ENCODE measurements at regions not wholly inside any gene's neighbourhood (a gene's known extent, or its start where the extent isn't known, plus 50 kb on each side); places are given as distances from the start of the nearest gene placed in this dataset.

GRCh38 chr1:223008808-223009207 lies 134.2 kb downstream of the TLR5 start:
- H3K4me2 ChIP-seq (ENCODE audit: low read depth, low read length), result no peak overlapping the region
- no peak for ATAC-seq (ENCODE audit: low read depth)
- no CpG with 5 or more reads among the region's 2 CpGs for WGBS, 2 experiments (ENCODE audit: extremely low coverage in 2 of 2, insufficient read length in 1 of 2)

More at GRCh38 chr1:223008808-223009207, 134.2 kb downstream of the TLR5 start:
- TF ChIP-seq RCOR1 (IDR thresholded peaks at IDR 0.05; ENCODE audit: insufficient replicate concordance, low read length), result no peak
- no peak for TF ChIP-seq USF2 (IDR thresholded peaks at IDR 0.05; ENCODE audit: low read depth, low read length)
- TF ChIP-seq ELK1 (IDR thresholded peaks at IDR 0.05; ENCODE audit: borderline replicate concordance, low read depth, low read length), result no peak
- no peak for TF ChIP-seq CEBPB (IDR thresholded peaks at IDR 0.05; ENCODE audit: low read depth, low read length)
- no peak for TF ChIP-seq MAFK (IDR thresholded peaks at IDR 0.05; ENCODE audit: low read depth, low read length)
- TF ChIP-seq FOS (IDR thresholded peaks at IDR 0.05; ENCODE audit: low read depth, low read length), result no peak
- TF ChIP-seq CHD1 (IDR thresholded peaks at IDR 0.05; ENCODE audit: low read depth, low read length), result no peak
- TF ChIP-seq MXI1 (IDR thresholded peaks at IDR 0.05; ENCODE audit: borderline replicate concordance, low read depth, low read length), result no peak
- no peak overlapping the region for H4K8ac ChIP-seq (ENCODE audit: low read depth in 2 of 2, low read length in 2 of 2)
- in situ Hi-C loops (cut with MboI; ENCODE audit: low sequenced_read_pairs), result no loop called here
- no peaks in the 10 kb centered on the region for H3K27me3 ChIP-seq (ENCODE audit: control insufficient read depth, insufficient read depth, low read length)
- no peak overlapping the region for H3K23ac ChIP-seq (ENCODE audit: low read depth, low read length)
- no peak overlapping the region for H2BK5ac ChIP-seq (ENCODE audit: low read depth, low read length, poor library complexity, severe bottlenecking)
- H3K9me3 ChIP-seq (ENCODE audit: control insufficient read depth, insufficient read depth, low read length), result no peaks in the 10 kb centered on the region
- intact Hi-C loops (cut with micrococcal nuclease), result loop anchor here (5.0 kb wide), 1 partner anchor 192 kb away; the partner anchor contains the start of gene DISP1
- H2AFZ ChIP-seq (replicated peaks; ENCODE audit: low read length, poor library complexity), result no peak overlapping the region
- no peak overlapping the region for H4K91ac ChIP-seq (ENCODE audit: insufficient read depth, low read depth, low read length)
- H4K5ac ChIP-seq (ENCODE audit: low read depth, low read length), result no peak overlapping the region
- H2BK20ac ChIP-seq (ENCODE audit: low read depth, low read length), result no peak overlapping the region
- POLR2A ChIA-PET (ENCODE audit: unreplicated experiment), result no interaction called here
- no peak overlapping the region for H3K27ac ChIP-seq (ENCODE audit: insufficient read depth, low read length)
- H3K79me1 ChIP-seq (ENCODE audit: low read depth in 1 of 2, low read length in 2 of 2), result no peaks in the 10 kb centered on the region
- no peak for DNase-seq
- H3K9ac ChIP-seq (ENCODE audit: low read depth, low read length), result no peak overlapping the region
- no peak overlapping the region for H2BK120ac ChIP-seq (ENCODE audit: low read depth, low read length)
- CTCF ChIA-PET, result interaction anchor here (1.1 kb wide), 1 partner anchor 12 kb away, joined by 3 read pairs; no protein-coding TSS in a partner anchor
- H3K4me3 ChIP-seq (ENCODE audit: insufficient read depth, low read depth, low read length), result no peak overlapping the region
- H3K18ac ChIP-seq (ENCODE audit: low read depth, low read length), result no peak overlapping the region
- H3K14ac ChIP-seq (replicated peaks; ENCODE audit: low read depth, low read length), result no peak overlapping the region
- no peak overlapping the region for H2AK9ac ChIP-seq (replicated peaks; ENCODE audit: low read depth, low read length, poor library complexity)
- no peak overlapping the region for H3K4ac ChIP-seq (ENCODE audit: low read depth, low read length)
- 0 out of 2 replicates have a peak, but pooled peaks cover 4% of the 10 kb centered on the region for H3K4me1 ChIP-seq (ENCODE audit: control insufficient read depth, insufficient read depth, low read length)
- no peaks in the 10 kb centered on the region for H3K36me3 ChIP-seq (ENCODE audit: control insufficient read depth, insufficient read depth, low read length)
- H2AK5ac ChIP-seq (ENCODE audit: low read depth, low read length), result no peak overlapping the region
- dilution Hi-C loops (cut with HindIII; ENCODE audit: low sequenced_read_pairs, unreplicated experiment), result no loop called here
- H2BK15ac ChIP-seq (ENCODE audit: low read depth, low read length), result no peak overlapping the region
- no peaks in the 10 kb centered on the region for H4K20me1 ChIP-seq (ENCODE audit: insufficient read depth, low read length)
- no peak overlapping the region for H3K56ac ChIP-seq (ENCODE audit: extremely low read depth, insufficient read depth, low read length)
- peaks cover 3% of the 10 kb centered on the region; the same call in 1 of the 2 replicates for H3K9me1 ChIP-seq (ENCODE audit: insufficient read depth, low read length)
- no TSS peak for BruUV-seq (replicated peaks)
